T-helper 2 cell treated with Interferon-gamma antibody and Interleukin-4, amounts not matched to agents 5 μg/mL and 100 μg/mL, for 36 hours (primary cell): ENCODE measurements at regions not wholly inside any gene's neighbourhood (a gene's known extent, or its start where the extent isn't known, plus 50 kb on each side); places are given as distances from the start of the nearest gene placed in this dataset.

Experiments
- DNase-seq: peaks from one replicate; pipeline ENCODE4 v3.0.0; 2021; ENCODE audit warnings: low spot score
- H3K27ac Mint-ChIP-seq: one replicate; pipeline ENCODE4 v1.8.0; 2021; ENCODE audit warnings: mild to moderate bottlenecking, mixed read lengths
- H3K27me3 Mint-ChIP-seq: one replicate; pipeline ENCODE4 v1.8.0; 2021; ENCODE audit warnings: low read depth, mixed read lengths
- H3K36me3 Mint-ChIP-seq: one replicate; pipeline ENCODE4 v1.8.0; 2021; ENCODE audit warnings: low read depth, mixed read lengths
- H3K4me1 Mint-ChIP-seq: one replicate; pipeline ENCODE4 v1.8.0; 2021; ENCODE audit warnings: low read depth, mixed read lengths
- H3K4me3 Mint-ChIP-seq: one replicate; pipeline ENCODE4 v1.8.0; 2022; ENCODE audit warnings: mild to moderate bottlenecking, moderate library complexity, mixed read lengths
- H3K9me3 Mint-ChIP-seq: one replicate; pipeline ENCODE4 v1.8.0; 2021; ENCODE audit warnings: mixed read lengths

GRCh38 chr11:10937385-10937771, 79.5 kb upstream of the ZBED5 start:
- no peak for DNase-seq
- H3K27ac Mint-ChIP-seq = no peak overlapping the region
- H3K27me3 Mint-ChIP-seq = peaks cover 34% of the 10 kb centered on the region
- peaks cover 8% of the 10 kb centered on the region for H3K4me1 Mint-ChIP-seq
- H3K36me3 Mint-ChIP-seq = no peaks in the 10 kb centered on the region
- H3K9me3 Mint-ChIP-seq = no peaks in the 10 kb centered on the region
- H3K4me3 Mint-ChIP-seq = no peak overlapping the region

- H3K27me3 Mint-ChIP-seq = peaks cover 38% of the 10 kb centered on the region
- H3K36me3 Mint-ChIP-seq = no peaks in the 10 kb centered on the region
- peaks cover 8% of the 10 kb centered on the region for H3K4me1 Mint-ChIP-seq
- no peak overlapping the region for H3K27ac Mint-ChIP-seq
- no peak overlapping the region for H3K4me3 Mint-ChIP-seq
- DNase-seq = no peak
- no peaks in the 10 kb centered on the region for H3K9me3 Mint-ChIP-seq
Observed at GRCh38 chr11:10936626-10937384, 79.0 kb upstream of the ZBED5 start.

GRCh38 chr11:10935015-10935559, 77.2 kb upstream of the ZBED5 start:
- no peak for DNase-seq

GRCh38 chr11:10934293-10934860, 76.5 kb upstream of the ZBED5 start:
- Mint-ChIP-seq H3K4me3 (peak overlapping the region; percentile 75), H3K27me3 (peaks cover 55% of the 10 kb centered on the region), H3K27ac (no peak overlapping the region), H3K36me3 (no peaks in the 10 kb centered on the region), H3K4me1 (peaks cover 17% of the 10 kb centered on the region), H3K9me3 (no peaks in the 10 kb centered on the region)
- no peak for DNase-seq

More at GRCh38 chr11:10935015-10935559, 77.2 kb upstream of the ZBED5 start:
- H3K4me1 Mint-ChIP-seq = peaks cover 17% of the 10 kb centered on the region
- no peak overlapping the region for H3K27ac Mint-ChIP-seq
- H3K36me3 Mint-ChIP-seq = no peaks in the 10 kb centered on the region
- H3K9me3 Mint-ChIP-seq = no peaks in the 10 kb centered on the region
- H3K27me3 Mint-ChIP-seq = peaks cover 50% of the 10 kb centered on the region
- H3K4me3 Mint-ChIP-seq = no peak overlapping the region

GRCh38 chr11:10933455-10934292, 75.8 kb upstream of the ZBED5 start:
- Mint-ChIP-seq H3K36me3 (no peaks in the 10 kb centered on the region), H3K27ac (no peak overlapping the region), H3K4me3 (peak overlapping the region; percentile 75), H3K9me3 (no peaks in the 10 kb centered on the region), H3K27me3 (peaks cover 57% of the 10 kb centered on the region), H3K4me1 (peaks cover 17% of the 10 kb centered on the region)
- peak; percentile 66 for DNase-seq

GRCh38 chr11:10932976-10933375, 75.1 kb upstream of the ZBED5 start:
- Mint-ChIP-seq H3K4me1 (peaks cover 17% of the 10 kb centered on the region), H3K36me3 (no peaks in the 10 kb centered on the region), H3K27ac (no peak overlapping the region), H3K9me3 (no peaks in the 10 kb centered on the region), H3K27me3 (peaks cover 63% of the 10 kb centered on the region), H3K4me3 (no peak overlapping the region)
- DNase-seq = no peak

- H3K4me1 Mint-ChIP-seq = peaks cover 17% of the 10 kb centered on the region
- H3K27ac Mint-ChIP-seq = no peak overlapping the region
- no peaks in the 10 kb centered on the region for H3K9me3 Mint-ChIP-seq
- no peak for DNase-seq
- peak overlapping the region; percentile 79 for H3K4me3 Mint-ChIP-seq
- H3K27me3 Mint-ChIP-seq = peaks cover 66% of the 10 kb centered on the region
- no peaks in the 10 kb centered on the region for H3K36me3 Mint-ChIP-seq
Observed at GRCh38 chr11:10931761-10932670, 74.2 kb upstream of the ZBED5 start.

- Mint-ChIP-seq H3K4me1 (peaks cover 17% of the 10 kb centered on the region), H3K27me3 (peaks cover 70% of the 10 kb centered on the region), H3K36me3 (no peaks in the 10 kb centered on the region), H3K27ac (no peak overlapping the region), H3K4me3 (peak overlapping the region; percentile 79), H3K9me3 (no peaks in the 10 kb centered on the region)
- DNase-seq = peak; percentile 48
Observed at GRCh38 chr11:10930972-10931760, 73.3 kb upstream of the ZBED5 start.

GRCh38 chr11:10930224-10930971, 72.5 kb upstream of the ZBED5 start:
- no peaks in the 10 kb centered on the region for H3K36me3 Mint-ChIP-seq
- H3K4me3 Mint-ChIP-seq = peak overlapping the region; percentile 74
- H3K27ac Mint-ChIP-seq = no peak overlapping the region
- peak; percentile 8 for DNase-seq
- H3K9me3 Mint-ChIP-seq = no peaks in the 10 kb centered on the region
- H3K4me1 Mint-ChIP-seq = peaks cover 17% of the 10 kb centered on the region
- H3K27me3 Mint-ChIP-seq = peaks cover 64% of the 10 kb centered on the region

- Mint-ChIP-seq H3K27me3 (peaks cover 44% of the 10 kb centered on the region), H3K4me1 (peaks cover 9% of the 10 kb centered on the region), H3K27ac (no peak overlapping the region), H3K4me3 (no peak overlapping the region), H3K36me3 (no peaks in the 10 kb centered on the region), H3K9me3 (no peaks in the 10 kb centered on the region)
- DNase-seq = no peak
Observed at GRCh38 chr11:10927538-10927937, 69.7 kb upstream of the ZBED5 start.

- Mint-ChIP-seq H3K4me1 (peaks cover 9% of the 10 kb centered on the region), H3K4me3 (no peak overlapping the region), H3K36me3 (no peaks in the 10 kb centered on the region), H3K27ac (no peak overlapping the region), H3K27me3 (peaks cover 38% of the 10 kb centered on the region), H3K9me3 (no peaks in the 10 kb centered on the region)
- no peak for DNase-seq
Observed at GRCh38 chr11:10926801-10927211, 69.0 kb upstream of the ZBED5 start.
